ENCODE measurements at regions not wholly inside any gene's neighbourhood (a gene's known extent, or its start where the extent isn't known, plus 50 kb on each side); places are given as distances from the start of the nearest gene placed in this dataset.

DNA sequence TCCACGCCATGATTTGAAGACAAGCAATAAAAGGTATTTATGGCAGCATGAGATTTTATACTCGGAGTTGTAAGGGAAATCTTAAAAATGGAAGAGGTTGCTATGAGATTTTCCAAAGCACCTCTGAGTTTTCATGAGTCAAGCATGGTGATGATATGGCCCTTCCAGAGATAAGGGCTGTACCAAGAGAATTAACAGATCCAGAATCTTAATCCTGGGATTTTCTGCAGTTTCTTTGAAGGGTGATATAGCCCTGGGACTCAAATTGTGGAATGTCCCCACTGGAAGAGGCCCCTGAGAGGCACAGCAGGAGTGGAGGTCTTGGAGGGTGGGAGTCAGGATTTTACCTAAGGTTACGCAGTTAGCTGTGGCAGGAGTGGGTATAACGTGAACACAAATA, 243.3 kb downstream of the ZNF621 start:
- H3K27me3 Mint-ChIP-seq (ENCODE audit: low read depth): no peaks in the 10 kb centered on the region
- peaks cover 18% of the 10 kb centered on the region for H3K4me1 Mint-ChIP-seq
- TF ChIP-seq CTCF (IDR thresholded peaks at IDR 0.05; ENCODE audit: unreplicated experiment in 3 of 3): no peak
- no peaks in the 10 kb centered on the region for H3K36me3 Mint-ChIP-seq (ENCODE audit: low read depth)
- peaks cover 4% of the 10 kb centered on the region for H3K9me3 Mint-ChIP-seq
- H3K4me3 Mint-ChIP-seq: no peak overlapping the region
- no peak overlapping the region for H3K27ac Mint-ChIP-seq

DNA sequence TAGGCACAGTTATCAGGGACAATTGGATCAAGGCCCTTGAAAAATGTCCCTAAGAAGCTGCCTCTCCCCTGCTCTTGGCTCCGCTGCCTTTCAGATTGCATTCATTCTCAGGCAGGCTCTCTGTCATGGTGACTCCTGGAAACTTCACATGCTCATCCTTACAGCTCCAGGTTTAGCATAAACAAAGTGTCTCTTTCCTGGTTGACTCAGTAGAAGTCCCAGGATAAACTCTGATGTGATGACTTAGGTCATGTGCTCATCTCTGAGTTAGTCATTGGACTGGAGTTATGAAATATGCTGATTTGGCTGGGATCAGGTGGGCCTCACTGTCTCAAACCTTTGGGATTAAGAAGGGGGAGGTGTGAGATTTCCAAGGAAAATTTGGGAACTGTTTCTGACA, 243.8 kb downstream of the ZNF621 start:
- no peak for TF ChIP-seq CTCF (IDR thresholded peaks at IDR 0.05; ENCODE audit: unreplicated experiment in 3 of 3)
- Mint-ChIP-seq H3K27me3 (ENCODE audit: low read depth) (no peaks in the 10 kb centered on the region), H3K27ac (no peak overlapping the region), H3K9me3 (peaks cover 4% of the 10 kb centered on the region), H3K4me1 (peaks cover 18% of the 10 kb centered on the region), H3K4me3 (no peak overlapping the region), H3K36me3 (ENCODE audit: low read depth) (no peaks in the 10 kb centered on the region)

GRCh38 chr3:40770061-40770460, 245.3 kb downstream of the ZNF621 start:
- no peak overlapping the region for H3K27ac Mint-ChIP-seq
- H3K27me3 Mint-ChIP-seq (ENCODE audit: low read depth): peaks cover 3% of the 10 kb centered on the region
- H3K9me3 Mint-ChIP-seq: no peaks in the 10 kb centered on the region
- no peak for TF ChIP-seq CTCF (IDR thresholded peaks at IDR 0.05; ENCODE audit: unreplicated experiment in 3 of 3)
- no peak overlapping the region for H3K4me3 Mint-ChIP-seq
- H3K4me1 Mint-ChIP-seq: peaks cover 18% of the 10 kb centered on the region
- no peaks in the 10 kb centered on the region for H3K36me3 Mint-ChIP-seq (ENCODE audit: low read depth)

GRCh38 chr3:40771112-40771511, 246.4 kb downstream of the ZNF621 start:
- H3K9me3 Mint-ChIP-seq: no peaks in the 10 kb centered on the region
- H3K36me3 Mint-ChIP-seq (ENCODE audit: low read depth): no peaks in the 10 kb centered on the region
- H3K4me3 Mint-ChIP-seq: no peak overlapping the region
- no peak for TF ChIP-seq CTCF (IDR thresholded peaks at IDR 0.05; ENCODE audit: unreplicated experiment in 3 of 3)
- H3K27me3 Mint-ChIP-seq (ENCODE audit: low read depth): peaks cover 3% of the 10 kb centered on the region
- peaks cover 18% of the 10 kb centered on the region for H3K4me1 Mint-ChIP-seq
- no peak overlapping the region for H3K27ac Mint-ChIP-seq

GRCh38 chr3:40779039-40779438, 254.3 kb downstream of the ZNF621 start:
- H3K27me3 Mint-ChIP-seq (ENCODE audit: low read depth): peaks cover 3% of the 10 kb centered on the region
- H3K9me3 Mint-ChIP-seq: no peaks in the 10 kb centered on the region
- H3K4me1 Mint-ChIP-seq: peaks cover 59% of the 10 kb centered on the region
- no peak overlapping the region for H3K4me3 Mint-ChIP-seq
- peak overlapping the region; percentile 5 to 88 (median 81) for H3K27ac Mint-ChIP-seq
- no peak for TF ChIP-seq CTCF (IDR thresholded peaks at IDR 0.05; ENCODE audit: unreplicated experiment in 3 of 3)
- no peaks in the 10 kb centered on the region for H3K36me3 Mint-ChIP-seq (ENCODE audit: low read depth)

DNA sequence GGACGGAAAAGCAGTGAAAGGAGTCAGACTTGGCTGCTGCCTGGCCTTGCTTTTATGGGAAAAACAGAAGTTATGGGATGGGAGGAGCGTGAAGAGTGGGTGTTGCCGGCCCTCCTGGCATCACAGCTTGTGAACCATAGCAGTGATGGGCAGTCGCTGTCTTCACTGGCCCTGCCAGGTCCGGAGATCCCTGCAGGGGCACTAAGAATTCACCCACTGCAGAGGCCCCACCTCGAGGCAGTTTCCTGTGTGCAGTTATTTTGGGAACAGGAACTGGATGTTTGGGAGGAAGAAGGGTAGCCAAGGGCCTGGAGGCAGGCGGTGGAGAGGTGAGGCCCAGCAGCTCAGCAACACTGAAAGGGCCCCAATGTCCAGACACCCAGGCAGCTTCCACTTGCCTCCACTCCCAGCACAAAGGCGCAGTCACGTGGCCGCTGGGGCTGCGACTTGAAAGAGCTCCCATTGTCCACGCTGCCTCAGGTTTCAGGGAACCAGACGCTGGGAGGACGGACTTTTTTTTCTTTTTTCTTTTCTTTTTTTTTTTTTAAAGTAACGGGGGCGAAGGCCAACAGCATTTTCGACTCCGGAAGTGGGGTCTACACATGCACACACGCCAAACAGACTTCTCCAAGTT, 255.6 kb downstream of the ZNF621 start:
- Mint-ChIP-seq H3K4me1 (peaks cover 57% of the 10 kb centered on the region), H3K27me3 (ENCODE audit: low read depth) (no peaks in the 10 kb centered on the region), H3K4me3 (peak overlapping the region; percentile 10 to 46 (median 14)), H3K27ac (peak overlapping the region; percentile 83 to 88 (median 88)), H3K36me3 (ENCODE audit: low read depth) (no peaks in the 10 kb centered on the region), H3K9me3 (no peaks in the 10 kb centered on the region)
- no peak for TF ChIP-seq CTCF (IDR thresholded peaks at IDR 0.05; ENCODE audit: unreplicated experiment in 3 of 3)
